Tibial nerve (tissue), 4 donors: ENCODE measurements at regions not wholly inside any gene's neighbourhood (a gene's known extent, or its start where the extent isn't known, plus 50 kb on each side); places are given as distances from the start of the nearest gene placed in this dataset.
"Not testable (repeated sequence)": the region's sequence is repeated elsewhere in the genome, so short reads cannot be mapped to it uniquely, and the experiment has no call there.

Experiments used
- DNase-seq, 2 donors: peaks; one replicate each; pipeline ENCODE4 v3.0.0-alpha.2; 2019; ENCODE audit warnings: low spot score in 2 of 2
- H3K27ac ChIP-seq, 4 donors: fragments of 200-600 bp; sonication (generic) in 3 of 4; one replicate each; pipeline ENCODE4 v1.5.1; 2017 to 2019; ENCODE audit warnings: mild to moderate bottlenecking in 1 of 4
- H3K27me3 ChIP-seq, 2 donors: fragments of 200-600 bp; sonication (generic) in 1 of 2; one replicate each; pipeline versions ENCODE4 v1.5.1 to v1.6.0; 2017 to 2019
- H3K36me3 ChIP-seq, 3 donors: fragments of 200-600 bp; sonication (generic); one replicate each; pipeline ENCODE4 v1.5.1; 2018 to 2019
- H3K4me1 ChIP-seq, 4 donors: fragments of 200-600 bp; sonication (generic) in 3 of 4; one replicate each; pipeline ENCODE4 v1.5.1; 2017 to 2019
- H3K4me3 ChIP-seq, 4 donors: fragments of 200-600 bp; sonication (generic) in 3 of 4; one replicate each; pipeline ENCODE4 v1.5.1; 2017 to 2019; ENCODE audit warnings: mild to moderate bottlenecking in 1 of 4, moderate library complexity in 1 of 4
- H3K9me3 ChIP-seq, 4 donors: fragments of 200-600 bp; sonication (generic) in 3 of 4; one replicate each; pipeline ENCODE4 v1.5.1; 2017 to 2019
- EP300 ChIP-seq, 2 donors: sonication (generic); formaldehyde crosslinking; IDR thresholded peaks; one replicate each; pipeline ENCODE4 v1.6.1; 2017; ENCODE audit warnings: antibody characterized with exemption in 2 of 2, mild to moderate bottlenecking in 1 of 2
- POLR2A ChIP-seq, 2 donors: fragments of 450-650 bp; IDR thresholded peaks; one replicate each; pipeline ENCODE4 v1.6.1; 2017; ENCODE audit warnings: antibody characterized with exemption in 2 of 2, mild to moderate bottlenecking in 2 of 2, moderate library complexity in 2 of 2
- WGBS, 2 donors: methylation state at CpG; one replicate each; pipeline ENCODE4 v1.1.5; 2018; 5-methylcytosine and 5-hydroxymethylcytosine counted together
- TF ChIP-seq, protein P1 (sequence below), 5 experiments: fragments of 200-600 bp in 3 of 5; fragments of 450-650 bp in 2 of 5; sonication (generic) in 3 of 5; IDR thresholded peaks; one replicate each; pipeline ENCODE4 v1.5.1; 2016 to 2019; ENCODE audit warnings: antibody characterized with exemption in 5 of 5, mild to moderate bottlenecking in 3 of 5, moderate library complexity in 2 of 5

DNA sequence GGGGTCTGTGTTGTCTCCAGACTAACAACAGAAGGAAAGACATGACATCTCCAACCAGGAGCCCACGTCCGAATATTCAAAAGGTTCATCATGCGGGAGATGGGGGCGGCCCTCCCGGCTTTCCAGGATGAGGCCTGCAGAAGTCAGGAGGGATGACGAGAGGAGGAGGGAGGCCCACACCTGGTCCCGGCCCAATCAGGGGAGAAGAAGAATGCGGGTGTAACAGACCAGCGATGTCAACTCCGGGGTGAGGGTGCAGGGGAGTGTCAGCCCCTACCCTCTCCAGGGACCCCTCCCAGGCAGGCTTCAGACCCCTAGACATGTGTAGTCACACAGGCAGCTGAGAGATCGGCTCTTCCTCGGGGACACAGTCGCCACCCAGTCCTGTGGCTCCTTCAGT lies 275.3 kb upstream of the ZNF507 start:
- H3K27ac ChIP-seq, result no peak overlapping the region
- no peak overlapping the region for H3K4me3 ChIP-seq
- no peaks in the 10 kb centered on the region for H3K27me3 ChIP-seq
- H3K4me1 ChIP-seq, result no peaks in the 10 kb centered on the region
- H3K9me3 ChIP-seq, result no peaks in the 10 kb centered on the region
- no peak for DNase-seq
- 81 to 86% methylated on average over 13 of the region's 13 CpGs for WGBS, 2 donors
- TF ChIP-seq EP300 (IDR thresholded peaks at IDR 0.05) (no peak), POLR2A (IDR thresholded peaks at IDR 0.05) (no peak)
- TF ChIP-seq, protein P1, sequence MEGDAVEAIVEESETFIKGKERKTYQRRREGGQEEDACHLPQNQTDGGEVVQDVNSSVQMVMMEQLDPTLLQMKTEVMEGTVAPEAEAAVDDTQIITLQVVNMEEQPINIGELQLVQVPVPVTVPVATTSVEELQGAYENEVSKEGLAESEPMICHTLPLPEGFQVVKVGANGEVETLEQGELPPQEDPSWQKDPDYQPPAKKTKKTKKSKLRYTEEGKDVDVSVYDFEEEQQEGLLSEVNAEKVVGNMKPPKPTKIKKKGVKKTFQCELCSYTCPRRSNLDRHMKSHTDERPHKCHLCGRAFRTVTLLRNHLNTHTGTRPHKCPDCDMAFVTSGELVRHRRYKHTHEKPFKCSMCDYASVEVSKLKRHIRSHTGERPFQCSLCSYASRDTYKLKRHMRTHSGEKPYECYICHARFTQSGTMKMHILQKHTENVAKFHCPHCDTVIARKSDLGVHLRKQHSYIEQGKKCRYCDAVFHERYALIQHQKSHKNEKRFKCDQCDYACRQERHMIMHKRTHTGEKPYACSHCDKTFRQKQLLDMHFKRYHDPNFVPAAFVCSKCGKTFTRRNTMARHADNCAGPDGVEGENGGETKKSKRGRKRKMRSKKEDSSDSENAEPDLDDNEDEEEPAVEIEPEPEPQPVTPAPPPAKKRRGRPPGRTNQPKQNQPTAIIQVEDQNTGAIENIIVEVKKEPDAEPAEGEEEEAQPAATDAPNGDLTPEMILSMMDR (IDR thresholded peaks at IDR 0.05), result no peak
- no peaks in the 10 kb centered on the region for H3K36me3 ChIP-seq

DNA sequence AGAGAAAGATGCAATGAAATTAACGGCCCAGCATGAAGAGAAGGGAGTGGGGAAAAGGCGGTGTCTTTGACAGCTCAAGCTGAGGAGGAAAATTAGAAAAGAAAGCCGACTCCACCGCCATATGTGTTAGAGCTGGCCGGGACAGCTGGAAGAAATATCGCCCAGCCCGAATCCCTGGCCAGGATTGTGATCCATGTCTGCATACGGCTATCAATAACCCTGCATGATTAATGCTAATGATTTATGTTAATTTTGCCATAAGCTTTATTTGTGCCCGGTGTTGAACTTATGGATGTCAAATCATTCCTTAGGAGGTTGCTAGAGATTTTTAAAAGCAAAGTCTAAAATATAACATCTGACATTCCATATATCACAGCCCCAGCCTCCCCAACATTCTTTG lies 263.4 kb upstream of the ZNF507 start:
- Histone ChIP-seq H3K4me1 (no peaks in the 10 kb centered on the region), H3K4me3 (no peak overlapping the region), H3K9me3 (no peaks in the 10 kb centered on the region), H3K27ac (no peak overlapping the region), H3K27me3 (no peaks in the 10 kb centered on the region), H3K36me3 (no peaks in the 10 kb centered on the region)
- DNase-seq, result no peak
- TF ChIP-seq EP300 (IDR thresholded peaks at IDR 0.05) (no peak), POLR2A (IDR thresholded peaks at IDR 0.05) (no peak)
- TF ChIP-seq, protein P1 (IDR thresholded peaks at IDR 0.05), result no peak
- WGBS, 2 donors, result 69 to 75% methylated on average over 9 of the region's 9 CpGs

DNA sequence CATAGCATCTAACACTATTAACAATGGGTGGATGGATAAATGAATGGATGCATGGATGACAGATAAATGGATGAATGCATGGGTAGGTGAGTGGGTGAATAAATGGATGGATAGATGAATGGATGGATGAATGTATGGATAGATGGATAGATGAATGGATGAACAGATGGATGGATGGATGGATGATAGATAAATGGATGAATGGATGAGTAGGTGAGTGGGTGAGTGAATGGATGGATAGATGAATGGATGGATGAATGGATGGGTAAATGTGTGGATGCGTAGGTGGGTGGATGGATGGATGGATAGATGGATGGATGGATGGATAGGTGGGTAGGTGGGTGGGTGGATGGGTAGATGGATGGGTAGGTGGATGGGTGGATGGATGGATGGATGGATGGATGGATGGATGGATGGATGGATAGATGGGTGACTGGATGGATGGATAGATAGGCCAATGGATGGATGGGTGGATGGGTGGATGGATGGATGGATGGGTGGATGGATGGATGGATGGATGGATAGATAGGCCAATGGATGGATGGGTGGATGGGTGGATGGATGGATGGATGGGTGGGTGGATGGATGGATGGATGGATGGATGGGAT lies 260.6 kb upstream of the ZNF507 start:
- DNase-seq, H3K27ac ChIP-seq, H3K9me3 ChIP-seq, H3K36me3 ChIP-seq, H3K27me3 ChIP-seq, H3K4me1 ChIP-seq, H3K4me3 ChIP-seq: not testable (repeated sequence)
- WGBS, 2 donors, result 80 to 85% methylated on average over 1 of the region's 1 CpG

DNA sequence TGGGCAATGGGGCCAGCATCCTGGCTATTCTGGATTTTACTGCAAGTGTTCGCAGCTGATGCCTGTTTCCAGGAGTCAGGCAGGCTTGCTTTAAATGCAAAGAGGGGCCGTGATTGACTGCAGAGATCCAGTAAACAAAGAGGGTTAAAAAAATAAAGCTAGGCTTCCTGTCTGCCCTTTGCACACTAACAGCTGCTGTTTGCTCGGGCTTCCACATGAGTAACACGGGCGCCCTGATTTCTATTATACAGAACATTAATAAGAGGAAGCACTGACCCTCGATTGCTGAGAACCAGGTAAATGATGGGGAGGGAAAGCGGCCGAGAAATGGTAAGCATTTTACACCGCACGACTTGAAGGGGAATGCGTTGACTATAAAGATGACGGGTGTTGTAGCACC lies 254.2 kb upstream of the ZNF507 start:
- no peaks in the 10 kb centered on the region for H3K4me1 ChIP-seq
- DNase-seq, result no peak

DNA sequence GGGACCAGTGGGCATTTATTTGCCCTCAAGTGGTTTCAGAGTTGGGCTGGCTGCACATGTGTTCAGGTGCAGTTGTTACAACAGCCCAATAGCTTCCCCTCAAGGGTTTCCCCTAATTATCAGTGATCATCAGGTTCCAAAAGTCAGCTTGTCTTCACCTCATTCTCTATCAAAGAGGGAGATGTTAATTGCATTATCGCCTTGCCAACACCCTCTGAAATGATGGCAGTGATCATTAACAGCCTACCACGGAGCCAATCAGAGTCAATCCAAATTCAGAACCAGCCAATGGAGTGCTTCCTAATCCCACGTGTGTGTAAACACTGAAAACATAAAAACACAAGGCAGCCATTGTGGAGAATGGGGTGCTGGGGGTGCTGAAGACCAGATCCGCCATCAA lies 248.4 kb upstream of the ZNF507 start:
- 63 to 68% methylated on average over 4 of the region's 4 CpGs for WGBS, 2 donors
- no peak for DNase-seq
- no peaks in the 10 kb centered on the region for H3K27me3 ChIP-seq
- H3K36me3 ChIP-seq, result no peaks in the 10 kb centered on the region
- H3K4me1 ChIP-seq, result no peaks in the 10 kb centered on the region
- peaks cover 0 to 4% (median 0%) of the 10 kb centered on the region in 4 donors for H3K9me3 ChIP-seq
- no peak overlapping the region for H3K27ac ChIP-seq
- H3K4me3 ChIP-seq, result no peak overlapping the region
- TF ChIP-seq EP300 (IDR thresholded peaks at IDR 0.05) (no peak), POLR2A (IDR thresholded peaks at IDR 0.05) (no peak)
- TF ChIP-seq, protein P1 (IDR thresholded peaks at IDR 0.05), result no peak

More for the DNA sequence above, 254.2 kb upstream of the ZNF507 start:
- H3K36me3 ChIP-seq, result no peaks in the 10 kb centered on the region
- H3K27me3 ChIP-seq, result no peaks in the 10 kb centered on the region
- H3K4me3 ChIP-seq, result no peak overlapping the region
- H3K9me3 ChIP-seq, result no peaks in the 10 kb centered on the region
- H3K27ac ChIP-seq, result no peak overlapping the region
- TF ChIP-seq EP300 (IDR thresholded peaks at IDR 0.05) (no peak), POLR2A (IDR thresholded peaks at IDR 0.05) (no peak)
- TF ChIP-seq, protein P1 (IDR thresholded peaks at IDR 0.05), result no peak
- 19% methylated on average over 12 of the region's 12 CpGs for WGBS, 2 donors

DNA sequence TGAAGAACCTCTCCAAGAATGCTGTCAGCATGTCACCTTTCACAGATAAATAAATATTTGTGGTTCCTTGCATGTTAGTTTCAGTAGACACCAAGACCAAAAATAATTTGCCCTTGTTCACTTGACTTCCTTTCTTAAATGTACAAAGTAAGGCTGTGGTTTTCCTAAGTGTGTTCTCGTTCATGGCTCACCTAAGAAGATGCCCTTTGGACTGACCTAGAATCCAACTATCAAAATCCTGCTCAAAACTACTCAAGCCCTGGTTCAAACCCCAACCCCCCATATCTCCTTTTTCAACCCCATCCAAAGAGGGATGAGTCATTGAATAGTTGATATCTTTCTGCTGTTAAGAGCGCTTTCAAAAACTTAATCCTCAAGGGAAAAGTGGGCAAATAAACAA lies 247.8 kb upstream of the ZNF507 start:
- WGBS, 2 donors, result 34 to 64% methylated on average over 2 of the region's 2 CpGs
- H3K9me3 ChIP-seq, result peaks cover 0 to 4% (median 0%) of the 10 kb centered on the region in 4 donors
- H3K4me1 ChIP-seq, result no peaks in the 10 kb centered on the region
- no peak overlapping the region for H3K27ac ChIP-seq
- no peak for DNase-seq
- TF ChIP-seq EP300 (IDR thresholded peaks at IDR 0.05) (no peak), POLR2A (IDR thresholded peaks at IDR 0.05) (no peak)
- TF ChIP-seq, protein P1 (IDR thresholded peaks at IDR 0.05), result no peak
- no peaks in the 10 kb centered on the region for H3K27me3 ChIP-seq
- no peak overlapping the region for H3K4me3 ChIP-seq
- no peaks in the 10 kb centered on the region for H3K36me3 ChIP-seq
